HG03196 (cell line): ENCODE measurements at regions not wholly inside any gene's neighbourhood (a gene's known extent, or its start where the extent isn't known, plus 50 kb on each side); places are given as distances from the start of the nearest gene placed in this dataset.

Source experiments
- ATAC-seq: cut with Tn5 transposase; IDR thresholded peaks from one replicate; pipeline ENCODE4 v1.9.1; 2021; ENCODE audit not compliant: unreplicated experiment

DNA sequence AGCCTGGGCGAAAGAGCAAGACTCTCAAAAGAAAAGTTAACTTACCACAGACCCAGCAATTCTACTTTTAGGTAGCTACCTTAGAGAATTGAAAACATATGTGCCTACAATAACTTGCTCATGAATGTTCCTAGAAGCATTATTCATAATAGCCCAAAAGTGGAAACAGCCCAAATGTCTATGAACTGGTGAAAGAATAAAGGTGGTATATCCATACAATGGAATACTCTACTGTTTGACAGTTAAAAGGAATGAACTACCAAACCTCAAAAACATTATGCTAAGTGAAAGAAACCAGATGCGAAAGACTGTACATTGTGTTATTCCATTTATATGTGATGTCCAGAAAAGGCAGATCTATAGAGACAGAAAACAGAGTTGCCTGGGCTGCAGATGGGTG, 131.4 kb downstream of the UCHL1 start:
- no peak for ATAC-seq

DNA sequence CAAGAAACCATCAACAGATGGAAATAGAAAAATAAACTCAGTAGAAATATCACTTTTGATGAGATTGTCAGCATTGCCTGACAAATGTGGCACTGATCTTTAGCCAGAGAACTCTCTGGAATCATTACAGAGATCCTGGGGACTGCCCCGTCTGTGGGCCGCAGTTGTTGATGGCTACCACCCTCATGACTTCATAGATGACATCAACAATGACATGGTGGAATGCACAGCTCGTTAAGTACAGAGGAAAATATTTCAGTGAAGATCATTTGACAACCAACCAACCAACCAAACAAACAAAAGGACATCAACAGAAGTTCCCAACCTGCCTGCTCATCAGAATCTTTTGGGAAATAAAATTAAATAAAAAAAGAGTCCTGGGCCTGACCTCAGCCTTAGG, 132.6 kb downstream of the UCHL1 start:
- no peak for ATAC-seq

- ATAC-seq: no peak
Observed at GRCh38 chr4:41390661-41391060, 133.9 kb downstream of the UCHL1 start.

DNA sequence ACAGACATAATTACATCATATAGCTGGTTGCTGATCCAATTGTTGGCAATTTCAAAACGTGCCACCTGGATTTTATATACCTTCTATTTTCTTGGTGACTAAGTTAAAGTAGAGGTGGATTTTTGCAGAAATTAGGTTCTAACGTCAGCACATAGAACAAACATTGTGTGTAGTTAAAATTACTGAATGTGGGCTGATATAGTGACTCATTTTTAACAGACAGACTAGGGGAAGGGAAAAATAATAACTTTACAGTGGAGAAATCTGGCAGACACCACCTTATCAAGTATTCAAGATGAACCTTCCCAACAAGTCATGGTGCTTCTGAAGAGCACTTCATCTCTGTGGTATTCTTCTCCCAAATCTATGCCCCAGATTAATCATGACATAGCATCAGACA, 134.5 kb downstream of the UCHL1 start:
- ATAC-seq: no peak

DNA sequence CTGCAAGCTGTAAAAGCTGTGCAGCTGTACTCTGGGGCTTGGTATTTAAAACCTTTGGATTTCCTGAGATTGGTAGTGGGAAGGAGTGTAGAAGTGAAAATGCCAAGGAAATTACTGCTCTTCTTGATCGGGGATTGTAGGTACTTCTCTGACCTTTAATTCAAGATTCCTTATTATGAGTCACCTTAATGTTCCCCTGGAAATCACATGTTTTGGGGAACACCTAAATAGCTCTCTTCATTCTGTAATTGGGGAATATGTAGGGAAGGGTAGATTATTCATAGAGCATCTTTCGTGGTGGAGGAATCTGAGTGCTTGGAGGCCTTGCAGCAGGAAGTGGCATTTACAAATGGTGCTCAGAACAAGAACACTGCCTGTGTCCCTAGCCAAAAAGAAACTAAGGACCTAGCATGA, 137.8 kb downstream of the UCHL1 start:
- ATAC-seq: no peak

- ATAC-seq: no peak
Observed at GRCh38 chr4:41396214-41396613, 139.5 kb downstream of the UCHL1 start.

DNA sequence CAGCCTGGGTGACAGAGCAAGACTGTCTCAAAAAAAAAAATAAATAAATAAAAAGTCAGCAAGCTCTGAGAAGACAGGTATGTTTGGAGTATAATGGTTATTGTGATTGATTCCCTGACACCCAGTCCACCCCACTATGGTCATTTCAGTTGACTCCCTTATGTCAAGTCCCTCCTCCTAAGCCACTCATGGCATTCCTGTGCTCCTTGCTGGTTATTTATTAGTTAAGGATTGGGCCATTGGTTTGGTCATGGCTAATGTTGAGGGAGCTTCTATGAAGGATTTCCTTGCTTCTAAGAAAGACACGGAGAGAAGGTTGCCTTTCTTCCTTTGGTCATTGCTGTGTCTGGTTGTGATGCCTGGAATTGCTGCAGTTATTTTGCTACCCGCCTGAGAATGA, 140.1 kb downstream of the UCHL1 start:
- no peak for ATAC-seq

- no peak for ATAC-seq
Observed at GRCh38 chr4:41399231-41399630, 138.7 kb upstream of the LIMCH1 start.

- ATAC-seq: no peak
Observed at GRCh38 chr4:41400296-41400695, 137.7 kb upstream of the LIMCH1 start.

GRCh38 chr4:41405464-41406112, 132.4 kb upstream of the LIMCH1 start:
- no peak for ATAC-seq

- ATAC-seq: no peak
Observed at GRCh38 chr4:41406113-41406516, 131.8 kb upstream of the LIMCH1 start.

DNA sequence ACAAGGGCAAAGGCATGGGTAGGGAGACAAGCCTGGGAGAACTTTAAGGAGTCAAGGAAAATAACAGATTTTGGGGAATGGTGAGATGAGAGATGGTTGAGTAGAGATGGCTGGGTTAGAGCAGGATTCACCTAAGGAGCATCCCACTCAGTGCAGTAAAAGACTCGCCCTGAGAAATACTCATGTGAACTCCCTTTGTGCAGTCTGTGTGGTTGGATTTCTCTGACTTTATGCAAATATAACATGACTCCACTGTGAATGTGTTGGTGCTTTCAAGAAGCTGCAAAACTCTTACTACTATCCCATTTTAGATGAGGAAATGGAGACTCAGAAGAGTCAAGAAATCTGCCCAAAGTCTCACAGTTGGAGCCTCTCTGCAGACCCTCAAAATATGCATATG, 129.8 kb upstream of the LIMCH1 start:
- ATAC-seq: no peak

DNA sequence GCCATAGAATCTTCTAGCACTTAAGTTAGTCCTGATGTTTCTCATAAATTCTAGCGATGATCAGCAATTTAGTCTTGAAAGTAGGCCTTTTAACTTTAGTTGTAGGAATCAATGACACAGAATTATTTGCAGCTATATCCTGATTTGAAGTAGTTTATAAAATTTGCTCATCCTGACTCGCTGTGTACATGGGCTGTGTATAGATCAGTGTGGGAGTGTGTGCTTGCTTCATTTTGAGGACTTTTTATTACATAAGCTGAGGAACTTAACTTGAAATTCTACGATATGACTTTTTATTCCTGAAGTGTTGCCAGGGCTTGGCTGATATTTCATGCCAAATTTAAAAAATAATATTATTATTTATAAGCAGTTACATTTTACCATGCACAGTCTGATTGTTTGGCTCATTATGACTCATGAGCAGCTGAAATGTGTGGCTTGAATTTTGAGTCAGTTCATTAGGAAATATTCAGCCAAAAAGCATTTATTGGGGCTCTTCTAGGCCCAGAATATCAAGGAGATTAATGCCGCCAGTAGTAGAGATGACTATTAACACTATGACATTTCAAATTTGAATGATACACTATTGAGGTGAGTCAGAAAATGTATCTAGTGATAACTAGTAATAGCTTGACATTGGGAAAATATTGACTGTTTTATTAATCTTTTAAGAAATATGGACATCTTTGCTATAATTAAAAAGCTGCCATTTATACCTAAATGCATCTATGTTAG, 128.9 kb upstream of the LIMCH1 start:
- no peak for ATAC-seq

GRCh38 chr4:41409594-41409895, 128.4 kb upstream of the LIMCH1 start:
- no peak for ATAC-seq

- no peak for ATAC-seq
Observed at GRCh38 chr4:41410049-41410448, 127.9 kb upstream of the LIMCH1 start.

- no peak for ATAC-seq
Observed at GRCh38 chr4:41413670-41414411, 124.1 kb upstream of the LIMCH1 start.

- ATAC-seq: no peak
Observed at GRCh38 chr4:41414412-41414779, 123.6 kb upstream of the LIMCH1 start.

GRCh38 chr4:41418444-41418843, 119.5 kb upstream of the LIMCH1 start:
- no peak for ATAC-seq

DNA sequence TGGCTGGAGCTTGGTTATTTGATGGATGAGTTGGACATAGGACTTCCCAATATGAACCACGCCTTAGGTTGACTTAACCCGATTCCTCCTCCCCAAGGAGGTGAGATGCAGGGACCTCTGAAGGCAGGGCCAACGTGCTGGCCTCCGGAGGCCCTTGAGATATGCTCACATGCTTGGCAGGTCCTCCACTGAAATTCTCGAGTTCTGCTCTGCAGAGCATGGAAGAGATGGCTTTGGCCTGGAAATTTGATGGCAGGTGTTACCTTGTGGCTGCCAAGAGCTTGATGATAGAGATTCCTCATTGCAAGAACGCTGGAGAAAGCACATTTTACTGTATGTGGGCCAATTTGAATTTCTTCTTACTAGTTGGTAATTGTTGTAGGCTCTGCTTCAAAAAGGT, 117.4 kb upstream of the LIMCH1 start:
- ATAC-seq: no peak

- no peak for ATAC-seq
Observed at GRCh38 chr4:41423117-41423516, 114.8 kb upstream of the LIMCH1 start.

- no peak for ATAC-seq
Observed at GRCh38 chr4:41424522-41424921, 113.4 kb upstream of the LIMCH1 start.

DNA sequence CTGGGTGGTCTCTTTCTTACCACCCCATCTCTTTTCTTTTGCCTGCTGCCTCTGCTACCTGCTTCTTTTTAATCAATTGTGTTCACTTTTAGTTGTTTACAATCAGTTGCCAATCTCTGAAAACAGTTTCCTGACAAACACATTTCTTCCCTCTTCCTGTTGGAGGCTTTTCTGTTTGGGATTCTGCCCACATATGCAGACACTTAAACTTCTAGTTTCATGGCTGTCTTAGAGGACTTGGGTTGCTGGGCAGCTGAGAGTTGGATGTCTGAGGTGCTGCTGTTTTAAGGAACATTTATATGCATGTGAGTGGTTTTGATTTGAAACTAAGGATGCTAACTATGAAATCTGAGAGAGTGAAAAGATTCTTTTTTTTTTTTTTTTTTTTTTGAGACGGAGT, 112.3 kb upstream of the LIMCH1 start:
- ATAC-seq: no peak
